GM23338 (cell line): ENCODE measurements at regions not wholly inside any gene's neighbourhood (a gene's known extent, or its start where the extent isn't known, plus 50 kb on each side); places are given as distances from the start of the nearest gene placed in this dataset.

Experiments
- ATAC-seq: fragments of 200-7000 bp; cut with Tn5 transposase; 3 replicates; pipeline ENCODE4 v1.9.1; 2020
- DNase-seq: peaks from one replicate; pipeline ENCODE4 v3.0.0-alpha.2; 2015; ENCODE audit warnings: low spot score
- H2AFZ ChIP-seq: fragments of 200-600 bp; sonication (generic); 2 replicates; pipeline ENCODE4 v1.8.0; 2016; ENCODE audit warnings: antibody characterized with exemption, mild to moderate bottlenecking, moderate library complexity
- H3F3A ChIP-seq: fragments of 200-600 bp; sonication (generic); replicated peaks from 2 replicates; pipeline ENCODE4 v1.8.0; 2017; ENCODE audit warnings: antibody characterized with exemption, mixed run types, low read depth
- H3K27ac ChIP-seq: fragments of 200-600 bp; sonication (generic); 2 replicates; pipeline ENCODE4 v1.6.1; 2016; ENCODE audit warnings: low read depth
- H3K27me3 ChIP-seq: fragments of 200-600 bp; sonication (generic); 2 replicates; pipeline ENCODE4 v1.8.0; 2016; ENCODE audit warnings: mild to moderate bottlenecking, mixed run types, moderate library complexity; ENCODE audit not compliant: insufficient read depth
- H3K36me3 ChIP-seq: fragments of 200-600 bp; sonication (generic); 2 replicates; pipeline ENCODE4 v1.8.0; 2016; ENCODE audit warnings: mild to moderate bottlenecking; ENCODE audit not compliant: insufficient read depth
- H3K4me1 ChIP-seq: fragments of 200-600 bp; sonication (generic); 2 replicates; pipeline ENCODE4 v1.8.0; 2016; ENCODE audit warnings: mild to moderate bottlenecking, moderate library complexity; ENCODE audit not compliant: insufficient read depth
- H3K4me2 ChIP-seq: fragments of 200-600 bp; sonication (generic); 2 replicates; pipeline ENCODE4 v1.7.1; 2017; ENCODE audit warnings: mixed run types
- H3K4me3 ChIP-seq: fragments of 200-600 bp; sonication (generic); 2 replicates; pipeline ENCODE4 v1.6.1; 2016; ENCODE audit warnings: mixed run types
- H3K79me2 ChIP-seq: fragments of 200-600 bp; sonication (generic); replicated peaks from 2 replicates; pipeline ENCODE4 v1.8.0; 2017; ENCODE audit warnings: mild to moderate bottlenecking; ENCODE audit not compliant: insufficient read depth
- H3K9me2 ChIP-seq: fragments of 200-600 bp; sonication (generic); 2 replicates; pipeline ENCODE4 v1.8.0; 2017; ENCODE audit not compliant: insufficient read depth
- H4K20me1 ChIP-seq: fragments of 200-600 bp; sonication (generic); replicated peaks from 2 replicates; pipeline ENCODE4 v1.8.0; 2017; ENCODE audit warnings: mild to moderate bottlenecking; ENCODE audit not compliant: insufficient read depth
- H3K27ac Mint-ChIP-seq: 2 replicates; pipeline ENCODE4 v1.8.0; 2020; ENCODE audit warnings: inconsistent platforms, mild to moderate bottlenecking, moderate library complexity, mixed read lengths
- H3K27me3 Mint-ChIP-seq: 3 replicates; pipeline ENCODE4 v1.8.0; 2022; ENCODE audit warnings: low read depth, mild to moderate bottlenecking, moderate library complexity, mixed read lengths, inconsistent platforms; ENCODE audit not compliant: insufficient read depth, poor library complexity
- H3K36me3 Mint-ChIP-seq: 3 replicates; pipeline ENCODE4 v1.8.0; 2021; ENCODE audit warnings: low read depth, mild to moderate bottlenecking, inconsistent platforms, moderate library complexity, mixed read lengths
- H3K4me1 Mint-ChIP-seq: 3 replicates; pipeline ENCODE4 v1.8.0; 2020; ENCODE audit warnings: mild to moderate bottlenecking, inconsistent platforms, mixed read lengths
- H3K4me3 Mint-ChIP-seq: 3 replicates; pipeline ENCODE4 v1.8.0; 2021; ENCODE audit warnings: moderate library complexity, mild to moderate bottlenecking, inconsistent platforms, mixed read lengths
- H3K9me3 Mint-ChIP-seq: 3 replicates; pipeline ENCODE4 v1.8.0; 2020; ENCODE audit warnings: moderate library complexity, mild to moderate bottlenecking, inconsistent platforms, mixed read lengths
- CREB1 ChIP-seq: fragments of 250-450 bp; sonication (Bioruptor Pico); IDR thresholded peaks from 2 replicates; pipeline ENCODE4 v1.5.0; 2020; ENCODE audit warnings: low read depth, mild to moderate bottlenecking, moderate library complexity
- EZH2phosphoT487 ChIP-seq: fragments of 200-600 bp; sonication (generic); IDR thresholded peaks from one replicate; pipeline ENCODE4 v1.8.1; 2018; ENCODE audit warnings: antibody characterized with exemption; ENCODE audit not compliant: unreplicated experiment
- NANOG ChIP-seq: IDR thresholded peaks from 2 replicates; pipeline ENCODE4 v1.6.1; 2016; ENCODE audit warnings: antibody characterized with exemption, borderline replicate concordance
- STAT1 ChIP-seq: IDR thresholded peaks from one replicate; pipeline ENCODE4 v1.6.1; 2016; ENCODE audit warnings: antibody characterized with exemption; ENCODE audit not compliant: unreplicated experiment
- TF ChIP-seq, protein P1 (sequence below): IDR thresholded peaks from one replicate; pipeline ENCODE4 v1.6.1; 2018; ENCODE audit warnings: antibody characterized with exemption; ENCODE audit not compliant: unreplicated experiment
- TF ChIP-seq, protein P2 (sequence below): fragments of 250-450 bp; sonication (Bioruptor Pico); IDR thresholded peaks from 2 replicates; pipeline ENCODE4 v1.5.0; 2020; ENCODE audit warnings: mild to moderate bottlenecking, moderate library complexity
- TF ChIP-seq, protein P3 (sequence below), 2 experiments: fragments of 200-600 bp in 1 of 2; sonication (generic) in 1 of 2; conservative IDR thresholded peaks; 2 replicates each; pipeline versions ENCODE4 v1.5.1 to v1.6.1; 2016 to 2017; ENCODE audit warnings: antibody characterized with exemption in 2 of 2, low read depth in 2 of 2, mild to moderate bottlenecking in 2 of 2, moderate library complexity in 1 of 2

DNA sequence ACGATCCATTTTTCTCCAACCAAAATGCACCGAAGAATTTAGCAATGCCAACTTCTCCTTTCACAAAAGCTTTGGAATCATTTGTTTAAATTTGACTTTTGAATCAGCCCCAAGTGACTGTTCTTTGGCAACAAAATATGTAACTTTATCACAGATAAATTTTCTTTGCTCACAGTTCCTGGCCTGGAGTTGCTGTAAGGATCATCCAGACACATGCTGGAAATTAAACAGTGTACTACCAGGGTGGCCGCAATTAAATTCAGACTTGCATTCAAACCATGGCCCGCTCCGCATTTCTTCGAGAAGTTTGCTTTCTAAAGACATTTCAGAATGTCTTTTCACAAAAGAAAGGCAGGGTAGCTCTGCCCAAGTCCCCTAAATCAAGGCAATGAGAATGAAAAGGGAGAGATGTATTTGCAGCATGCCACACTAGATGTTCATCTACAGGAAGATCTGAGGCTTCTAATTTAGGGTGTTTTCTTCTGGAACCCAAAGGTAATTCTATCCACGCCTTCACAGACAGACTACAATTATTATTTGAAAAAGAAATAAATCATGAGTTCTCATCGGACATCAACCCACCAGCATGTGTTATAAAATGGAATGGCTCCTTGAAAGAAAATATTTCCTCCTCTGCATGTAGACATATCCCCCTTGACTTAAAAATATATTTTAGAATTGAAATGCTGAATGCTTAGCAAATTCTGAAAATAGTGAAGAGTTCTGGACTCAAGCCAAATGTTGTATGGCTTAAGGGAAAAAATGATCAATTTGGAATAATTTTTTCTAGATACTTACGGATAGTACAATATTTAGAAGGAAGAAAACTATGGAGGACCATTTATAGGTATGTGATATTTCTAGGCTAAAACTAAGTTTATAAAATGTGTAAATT, 189.7 kb upstream of the BLID start:
- no peaks in the 10 kb centered on the region for H3K27me3 ChIP-seq
- no peaks in the 10 kb centered on the region for H4K20me1 ChIP-seq
- no peaks in the 10 kb centered on the region for H3K9me2 ChIP-seq
- no peaks in the 10 kb centered on the region for H3K27me3 Mint-ChIP-seq
- no peak overlapping the region for H3K27ac ChIP-seq
- TF ChIP-seq CREB1 (CRISPR knock-in tag) (no peak), STAT1 (no peak), EZH2phosphoT487 (no peak), NANOG (no peak)
- TF ChIP-seq, protein P1, sequence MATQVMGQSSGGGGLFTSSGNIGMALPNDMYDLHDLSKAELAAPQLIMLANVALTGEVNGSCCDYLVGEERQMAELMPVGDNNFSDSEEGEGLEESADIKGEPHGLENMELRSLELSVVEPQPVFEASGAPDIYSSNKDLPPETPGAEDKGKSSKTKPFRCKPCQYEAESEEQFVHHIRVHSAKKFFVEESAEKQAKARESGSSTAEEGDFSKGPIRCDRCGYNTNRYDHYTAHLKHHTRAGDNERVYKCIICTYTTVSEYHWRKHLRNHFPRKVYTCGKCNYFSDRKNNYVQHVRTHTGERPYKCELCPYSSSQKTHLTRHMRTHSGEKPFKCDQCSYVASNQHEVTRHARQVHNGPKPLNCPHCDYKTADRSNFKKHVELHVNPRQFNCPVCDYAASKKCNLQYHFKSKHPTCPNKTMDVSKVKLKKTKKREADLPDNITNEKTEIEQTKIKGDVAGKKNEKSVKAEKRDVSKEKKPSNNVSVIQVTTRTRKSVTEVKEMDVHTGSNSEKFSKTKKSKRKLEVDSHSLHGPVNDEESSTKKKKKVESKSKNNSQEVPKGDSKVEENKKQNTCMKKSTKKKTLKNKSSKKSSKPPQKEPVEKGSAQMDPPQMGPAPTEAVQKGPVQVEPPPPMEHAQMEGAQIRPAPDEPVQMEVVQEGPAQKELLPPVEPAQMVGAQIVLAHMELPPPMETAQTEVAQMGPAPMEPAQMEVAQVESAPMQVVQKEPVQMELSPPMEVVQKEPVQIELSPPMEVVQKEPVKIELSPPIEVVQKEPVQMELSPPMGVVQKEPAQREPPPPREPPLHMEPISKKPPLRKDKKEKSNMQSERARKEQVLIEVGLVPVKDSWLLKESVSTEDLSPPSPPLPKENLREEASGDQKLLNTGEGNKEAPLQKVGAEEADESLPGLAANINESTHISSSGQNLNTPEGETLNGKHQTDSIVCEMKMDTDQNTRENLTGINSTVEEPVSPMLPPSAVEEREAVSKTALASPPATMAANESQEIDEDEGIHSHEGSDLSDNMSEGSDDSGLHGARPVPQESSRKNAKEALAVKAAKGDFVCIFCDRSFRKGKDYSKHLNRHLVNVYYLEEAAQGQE: no peak
- TF ChIP-seq, protein P2, sequence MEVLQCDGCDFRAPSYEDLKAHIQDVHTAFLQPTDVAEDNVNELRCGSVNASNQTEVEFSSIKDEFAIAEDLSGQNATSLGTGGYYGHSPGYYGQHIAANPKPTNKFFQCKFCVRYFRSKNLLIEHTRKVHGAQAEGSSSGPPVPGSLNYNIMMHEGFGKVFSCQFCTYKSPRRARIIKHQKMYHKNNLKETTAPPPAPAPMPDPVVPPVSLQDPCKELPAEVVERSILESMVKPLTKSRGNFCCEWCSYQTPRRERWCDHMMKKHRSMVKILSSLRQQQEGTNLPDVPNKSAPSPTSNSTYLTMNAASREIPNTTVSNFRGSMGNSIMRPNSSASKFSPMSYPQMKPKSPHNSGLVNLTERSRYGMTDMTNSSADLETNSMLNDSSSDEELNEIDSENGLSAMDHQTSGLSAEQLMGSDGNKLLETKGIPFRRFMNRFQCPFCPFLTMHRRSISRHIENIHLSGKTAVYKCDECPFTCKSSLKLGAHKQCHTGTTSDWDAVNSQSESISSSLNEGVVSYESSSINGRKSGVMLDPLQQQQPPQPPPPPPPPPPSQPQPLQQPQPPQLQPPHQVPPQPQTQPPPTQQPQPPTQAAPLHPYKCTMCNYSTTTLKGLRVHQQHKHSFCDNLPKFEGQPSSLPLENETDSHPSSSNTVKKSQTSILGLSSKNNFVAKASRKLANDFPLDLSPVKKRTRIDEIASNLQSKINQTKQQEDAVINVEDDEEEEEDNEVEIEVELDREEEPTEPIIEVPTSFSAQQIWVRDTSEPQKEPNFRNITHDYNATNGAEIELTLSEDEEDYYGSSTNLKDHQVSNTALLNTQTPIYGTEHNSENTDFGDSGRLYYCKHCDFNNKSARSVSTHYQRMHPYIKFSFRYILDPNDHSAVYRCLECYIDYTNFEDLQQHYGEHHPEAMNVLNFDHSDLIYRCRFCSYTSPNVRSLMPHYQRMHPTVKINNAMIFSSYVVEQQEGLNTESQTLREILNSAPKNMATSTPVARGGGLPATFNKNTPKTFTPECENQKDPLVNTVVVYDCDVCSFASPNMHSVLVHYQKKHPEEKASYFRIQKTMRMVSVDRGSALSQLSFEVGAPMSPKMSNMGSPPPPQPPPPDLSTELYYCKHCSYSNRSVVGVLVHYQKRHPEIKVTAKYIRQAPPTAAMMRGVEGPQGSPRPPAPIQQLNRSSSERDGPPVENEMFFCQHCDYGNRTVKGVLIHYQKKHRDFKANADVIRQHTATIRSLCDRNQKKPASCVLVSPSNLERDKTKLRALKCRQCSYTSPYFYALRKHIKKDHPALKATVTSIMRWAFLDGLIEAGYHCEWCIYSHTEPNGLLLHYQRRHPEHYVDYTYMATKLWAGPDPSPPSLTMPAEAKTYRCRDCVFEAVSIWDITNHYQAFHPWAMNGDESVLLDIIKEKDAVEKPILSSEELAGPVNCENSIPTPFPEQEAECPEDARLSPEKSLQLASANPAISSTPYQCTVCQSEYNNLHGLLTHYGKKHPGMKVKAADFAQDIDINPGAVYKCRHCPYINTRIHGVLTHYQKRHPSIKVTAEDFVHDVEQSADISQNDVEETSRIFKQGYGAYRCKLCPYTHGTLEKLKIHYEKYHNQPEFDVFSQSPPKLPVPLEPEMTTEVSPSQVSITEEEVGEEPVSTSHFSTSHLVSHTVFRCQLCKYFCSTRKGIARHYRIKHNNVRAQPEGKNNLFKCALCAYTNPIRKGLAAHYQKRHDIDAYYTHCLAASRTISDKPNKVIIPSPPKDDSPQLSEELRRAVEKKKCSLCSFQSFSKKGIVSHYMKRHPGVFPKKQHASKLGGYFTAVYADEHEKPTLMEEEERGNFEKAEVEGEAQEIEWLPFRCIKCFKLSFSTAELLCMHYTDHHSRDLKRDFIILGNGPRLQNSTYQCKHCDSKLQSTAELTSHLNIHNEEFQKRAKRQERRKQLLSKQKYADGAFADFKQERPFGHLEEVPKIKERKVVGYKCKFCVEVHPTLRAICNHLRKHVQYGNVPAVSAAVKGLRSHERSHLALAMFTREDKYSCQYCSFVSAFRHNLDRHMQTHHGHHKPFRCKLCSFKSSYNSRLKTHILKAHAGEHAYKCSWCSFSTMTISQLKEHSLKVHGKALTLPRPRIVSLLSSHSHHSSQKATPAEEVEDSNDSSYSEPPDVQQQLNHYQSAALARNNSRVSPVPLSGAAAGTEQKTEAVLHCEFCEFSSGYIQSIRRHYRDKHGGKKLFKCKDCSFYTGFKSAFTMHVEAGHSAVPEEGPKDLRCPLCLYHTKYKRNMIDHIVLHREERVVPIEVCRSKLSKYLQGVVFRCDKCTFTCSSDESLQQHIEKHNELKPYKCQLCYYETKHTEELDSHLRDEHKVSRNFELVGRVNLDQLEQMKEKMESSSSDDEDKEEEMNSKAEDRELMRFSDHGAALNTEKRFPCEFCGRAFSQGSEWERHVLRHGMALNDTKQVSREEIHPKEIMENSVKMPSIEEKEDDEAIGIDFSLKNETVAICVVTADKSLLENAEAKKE (CRISPR knock-in tag): no peak
- TF ChIP-seq, protein P3, sequence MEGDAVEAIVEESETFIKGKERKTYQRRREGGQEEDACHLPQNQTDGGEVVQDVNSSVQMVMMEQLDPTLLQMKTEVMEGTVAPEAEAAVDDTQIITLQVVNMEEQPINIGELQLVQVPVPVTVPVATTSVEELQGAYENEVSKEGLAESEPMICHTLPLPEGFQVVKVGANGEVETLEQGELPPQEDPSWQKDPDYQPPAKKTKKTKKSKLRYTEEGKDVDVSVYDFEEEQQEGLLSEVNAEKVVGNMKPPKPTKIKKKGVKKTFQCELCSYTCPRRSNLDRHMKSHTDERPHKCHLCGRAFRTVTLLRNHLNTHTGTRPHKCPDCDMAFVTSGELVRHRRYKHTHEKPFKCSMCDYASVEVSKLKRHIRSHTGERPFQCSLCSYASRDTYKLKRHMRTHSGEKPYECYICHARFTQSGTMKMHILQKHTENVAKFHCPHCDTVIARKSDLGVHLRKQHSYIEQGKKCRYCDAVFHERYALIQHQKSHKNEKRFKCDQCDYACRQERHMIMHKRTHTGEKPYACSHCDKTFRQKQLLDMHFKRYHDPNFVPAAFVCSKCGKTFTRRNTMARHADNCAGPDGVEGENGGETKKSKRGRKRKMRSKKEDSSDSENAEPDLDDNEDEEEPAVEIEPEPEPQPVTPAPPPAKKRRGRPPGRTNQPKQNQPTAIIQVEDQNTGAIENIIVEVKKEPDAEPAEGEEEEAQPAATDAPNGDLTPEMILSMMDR (conservative IDR thresholded peaks at IDR 0.05; ENCODE audit: low read depth in 2 of 2): no peak
- H3K36me3 Mint-ChIP-seq: no peaks in the 10 kb centered on the region
- peaks cover 39% of the 10 kb centered on the region for H3K4me1 ChIP-seq
- no peak overlapping the region for H3K4me3 Mint-ChIP-seq
- no peak for DNase-seq
- H3K4me1 Mint-ChIP-seq: peaks cover 54% of the 10 kb centered on the region
- H3F3A ChIP-seq: no peaks in the 10 kb centered on the region
- H3K4me2 ChIP-seq: no peak overlapping the region
- 0 out of 2 replicates have a peak overlapping the region, but pooled peaks have one; percentile 44 for H2AFZ ChIP-seq
- no peaks in the 10 kb centered on the region for H3K9me3 Mint-ChIP-seq
- ATAC-seq: no peak
- H3K4me3 ChIP-seq: no peak overlapping the region
- no peak overlapping the region for H3K27ac Mint-ChIP-seq
- H3K79me2 ChIP-seq: no peaks in the 10 kb centered on the region
- H3K36me3 ChIP-seq: no peaks in the 10 kb centered on the region
